HepG2 (cell line): ENCODE measurements at regions not wholly inside any gene's neighbourhood (a gene's known extent, or its start where the extent isn't known, plus 50 kb on each side); places are given as distances from the start of the nearest gene placed in this dataset.

Source experiments
- ATAC-seq: fragments of 200-7000 bp; cut with Tn5 transposase; 3 replicates; pipeline ENCODE4 v1.9.1; 2020; ENCODE audit warnings: mild to moderate bottlenecking, moderate library complexity
- BruUV-seq: library from RNA; stranded (reverse); fragments of 400-500 nt; replicated peaks from 2 replicates; lab custom pipeline; 2021; lab: Mats Ljungman, UMichigan
- CTCF ChIA-PET: fragments of 300-600 bp; formaldehyde crosslinking; extraction: SDS; loops from one replicate; lab custom pipeline; 2021; ENCODE audit warnings: low total read pairs, inconsistent platforms, low intra/inter-chr PET ratio; lab: Yijun Ruan, JAX
- POLR2A ChIA-PET: fragments of 350-600 bp; sonication (Branson Sonifier 250); formaldehyde crosslinking; loops from one replicate; lab custom pipeline; 2020; ENCODE audit warnings: antibody characterized with exemption, inconsistent platforms; lab: Yijun Ruan, JAX
- DNase-seq: peaks from one replicate; pipeline ENCODE4 v3.0.0-alpha.2; 2015; ENCODE audit warnings: low spot score
- FAIRE-seq: peaks from 3 replicates; lab custom pipeline; 2011; peaks lifted over from hg19 to GRCh38; lab: Jason Lieb, UNC
- H2AFZ ChIP-seq: one replicate; pipeline ENCODE4 v1.6.1; 2011; ENCODE audit warnings: low read length, inconsistent platforms
- H3K27ac ChIP-seq: fragments of 300-600 bp; 3 replicates; pipeline ENCODE4 v1.8.0; 2011; ENCODE audit warnings: mixed run types, mild to moderate bottlenecking, mixed read lengths, low read length, inconsistent platforms; ENCODE audit not compliant: insufficient read depth; ENCODE audit errors: extremely low read length
- H3K27me3 ChIP-seq, 2 experiments: fragments of 200-600 bp in 1 of 2; 2 replicates in 1 of 2; 3 replicates in 1 of 2; pipeline versions ENCODE4 v1.6.0 to v1.8.0; 2011; ENCODE audit warnings: low read length in 2 of 2, mild to moderate bottlenecking in 2 of 2, moderate library complexity in 2 of 2, inconsistent platforms in 1 of 2; ENCODE audit not compliant: insufficient read depth in 2 of 2, control insufficient read depth in 1 of 2
- H3K36me3 ChIP-seq, 2 experiments: fragments of 200-600 bp in 1 of 2; replicated peaks in 1 of 2; 2 replicates in 1 of 2; 3 replicates in 1 of 2; pipeline versions ENCODE4 v1.5.1 to v1.8.0; 2011; ENCODE audit warnings: low read length in 2 of 2, inconsistent platforms in 1 of 2; ENCODE audit not compliant: insufficient read depth in 2 of 2, control insufficient read depth in 1 of 2
- H3K4me1 ChIP-seq: 2 replicates; pipeline ENCODE4 v1.5.1; 2012; ENCODE audit warnings: low read length, inconsistent platforms; ENCODE audit not compliant: insufficient read depth
- H3K4me2 ChIP-seq: 2 replicates; pipeline ENCODE4 v1.6.0; 2011; ENCODE audit warnings: low read depth, low read length, inconsistent platforms
- H3K4me3 ChIP-seq, 3 experiments: fragments of 200-600 bp in 1 of 3; sonication (generic), shearing (Covaris generic) in 1 of 3; replicated peaks in 1 of 3; 2 replicates each; pipeline ENCODE4 v1.5.1; 2011 to 2016; ENCODE audit warnings: low read length in 3 of 3, inconsistent platforms in 2 of 3, low read depth in 2 of 3, mild to moderate bottlenecking in 2 of 3, control low read depth in 1 of 3, mixed read lengths in 1 of 3; ENCODE audit not compliant: insufficient read depth in 1 of 3
- H3K79me2 ChIP-seq: one replicate; pipeline ENCODE4 v1.6.1; 2011; ENCODE audit warnings: low read length, inconsistent platforms; ENCODE audit not compliant: insufficient read depth
- H3K9ac ChIP-seq: 2 replicates; pipeline ENCODE4 v1.6.0; 2011; ENCODE audit warnings: mild to moderate bottlenecking, low read depth, low read length, inconsistent platforms; ENCODE audit not compliant: insufficient read depth
- H3K9me3 ChIP-seq: 2 replicates; pipeline ENCODE4 v1.5.1; 2012; ENCODE audit warnings: mild to moderate bottlenecking, low read length
- H4K20me1 ChIP-seq: 2 replicates; pipeline ENCODE4 v1.6.0; 2011; ENCODE audit warnings: inconsistent platforms, mild to moderate bottlenecking, low read length, moderate library complexity; ENCODE audit not compliant: insufficient read depth
- ATAD3A ChIP-seq: sonication (generic); formaldehyde crosslinking; IDR thresholded peaks from 2 replicates; pipeline ENCODE4 v1.4.0; 2020; ENCODE audit warnings: missing genetic modification reagents
- CTCF ChIP-seq: sonication (generic); formaldehyde crosslinking; IDR thresholded peaks from 2 replicates; pipeline ENCODE4 v1.5.0; 2020; ENCODE audit warnings: mild to moderate bottlenecking, missing genetic modification reagents, moderate library complexity
- DBP ChIP-seq: sonication (generic); formaldehyde crosslinking; IDR thresholded peaks from 2 replicates; pipeline ENCODE4 v1.4.0; 2020; ENCODE audit warnings: missing genetic modification reagents; ENCODE audit errors: not compliant biosample characterization
- ESRRA ChIP-seq: sonication (generic); formaldehyde crosslinking; IDR thresholded peaks from 2 replicates; pipeline ENCODE4 v1.5.1; 2020; ENCODE audit warnings: mild to moderate bottlenecking, low read depth, missing genetic modification reagents
- MED13 ChIP-seq: sonication (generic); formaldehyde crosslinking; IDR thresholded peaks from 2 replicates; pipeline ENCODE4 v1.5.0; 2020; ENCODE audit warnings: missing genetic modification reagents
- STAT6 ChIP-seq: sonication (generic); formaldehyde crosslinking; IDR thresholded peaks from 2 replicates; pipeline ENCODE4 v1.4.0; 2020; ENCODE audit warnings: missing genetic modification reagents, mild to moderate bottlenecking, borderline replicate concordance
- ZBED4 ChIP-seq: sonication (generic); formaldehyde crosslinking; IDR thresholded peaks from 2 replicates; pipeline ENCODE4 v1.4.0; 2020; ENCODE audit warnings: missing genetic modification reagents, borderline replicate concordance
- ZNF512B ChIP-seq: sonication (generic); formaldehyde crosslinking; IDR thresholded peaks from 2 replicates; pipeline ENCODE4 v1.5.1; 2020; ENCODE audit warnings: missing genetic modification reagents, mild to moderate bottlenecking, borderline replicate concordance
- ZNF800 ChIP-seq: sonication (generic); formaldehyde crosslinking; IDR thresholded peaks from 2 replicates; pipeline ENCODE4 v1.4.0; 2020; ENCODE audit warnings: missing genetic modification reagents
- WGBS: methylation state at CpG from one replicate; pipeline ENCODE4 v1.1.6; 2017; ENCODE audit warnings: low lambda C conversion rate; 5-methylcytosine and 5-hydroxymethylcytosine counted together
- in situ Hi-C: cut with HindIII; loops from 2 replicates; pipeline ENCODE4 v1.10.0; 2017; ENCODE audit warnings: low pct_unique_long_range_greater_than_20kb; ENCODE audit not compliant: extremely low pct_ligation_motif_present
- intact Hi-C: fragments of 100-400 bp; cut with micrococcal nuclease; formaldehyde crosslinking; loops from one replicate; pipeline ENCODE4 v1.10.0; 2022; ENCODE audit not compliant: unreplicated experiment

GRCh38 chr15:62779899-62780298 lies 262.6 kb upstream of the TPM1 start:
- no peak overlapping the region for H3K27ac ChIP-seq
- H2AFZ ChIP-seq = no peak overlapping the region
- no peaks in the 10 kb centered on the region for H3K27me3 ChIP-seq
- DNase-seq (no peak), FAIRE-seq (no peak), ATAC-seq (no peak)
- no peaks in the 10 kb centered on the region for H3K79me2 ChIP-seq
- CTCF ChIA-PET = no interaction called here
- H4K20me1 ChIP-seq = no peaks in the 10 kb centered on the region
- H3K9me3 ChIP-seq = no peaks in the 10 kb centered on the region
- POLR2A ChIA-PET = no interaction called here
- 100% methylated on average over 3 of the region's 3 CpGs for WGBS
- no peak overlapping the region for H3K4me2 ChIP-seq
- intact Hi-C loops (loop anchor here (5.0 to 10.0 kb wide), 2 partner anchors 67 to 375 kb away; partner anchors contain the start of gene RPS27L), in situ Hi-C loops (loop anchor here (5.0 to 25.0 kb wide), 4 partner anchors 62 to 632 kb away; no protein-coding TSS in a partner anchor)
- H3K36me3 ChIP-seq = 0 out of 5 replicates have a peak, but pooled peaks cover 1 to 7% of the 10 kb centered on the region in 2 experiments
- H3K9ac ChIP-seq = no peak overlapping the region
- peaks cover 38% of the 10 kb centered on the region for H3K4me1 ChIP-seq
- H3K4me3 ChIP-seq = no peak overlapping the region
- no TSS peak for BruUV-seq
- TF ChIP-seq ZNF512B (CRISPR knock-in tag) = no peak
- TF ChIP-seq MED13 (CRISPR knock-in tag) = no peak
- TF ChIP-seq ESRRA (CRISPR knock-in tag) = no peak
- no peak for TF ChIP-seq DBP
- no peak for TF ChIP-seq ZBED4 (CRISPR knock-in tag)
- no peak for TF ChIP-seq ZNF800 (CRISPR knock-in tag)
- no peak for TF ChIP-seq STAT6 (CRISPR knock-in tag)
- no peak for TF ChIP-seq CTCF (CRISPR knock-in tag)
- no peak for TF ChIP-seq ATAD3A (CRISPR knock-in tag)
